IMR-90 (cell line): ENCODE measurements at regions not wholly inside any gene's neighbourhood (a gene's known extent, or its start where the extent isn't known, plus 50 kb on each side); places are given as distances from the start of the nearest gene placed in this dataset.

Experiments
- ATAC-seq: fragments of 200-7000 bp; cut with Tn5 transposase; 2 replicates; pipeline ENCODE4 v1.9.1; 2020; ENCODE audit warnings: low read depth, mild to moderate bottlenecking, moderate library complexity
- BruUV-seq: library from RNA; stranded (reverse); fragments of 400-500 nt; replicated peaks from 2 replicates; lab custom pipeline; 2021; lab: Mats Ljungman, UMichigan
- CTCF ChIA-PET: fragments of 300-600 bp; formaldehyde crosslinking; extraction: SDS; loops from one replicate; lab custom pipeline; 2021; ENCODE audit warnings: antibody characterized with exemption; lab: Yijun Ruan, JAX
- POLR2A ChIA-PET: fragments of 300-600 bp; sonication (Branson Sonifier 250); formaldehyde crosslinking; loops from one replicate; lab custom pipeline; 2022; ENCODE audit warnings: antibody characterized with exemption; ENCODE audit not compliant: unreplicated experiment; lab: Charles Lee
- DNase-seq: peaks from one replicate; pipeline ENCODE4 v3.0.0; 2013
- H2AFZ ChIP-seq: replicated peaks from 2 replicates; pipeline ENCODE3; 2013; ENCODE audit warnings: low read length, mild to moderate bottlenecking; ENCODE audit not compliant: poor library complexity
- H2AK5ac ChIP-seq: 2 replicates; pipeline ENCODE4 v1.6.1; 2013; ENCODE audit warnings: low read depth, low read length, inconsistent platforms
- H2AK9ac ChIP-seq: replicated peaks from 2 replicates; pipeline ENCODE3; 2013; ENCODE audit warnings: mild to moderate bottlenecking, low read depth, low read length, moderate library complexity; ENCODE audit not compliant: poor library complexity
- H2BK120ac ChIP-seq: 2 replicates; pipeline ENCODE4 v1.6.1; 2013; ENCODE audit warnings: low read depth, low read length, inconsistent platforms
- H2BK15ac ChIP-seq: 3 replicates; pipeline ENCODE4 v1.6.1; 2013; ENCODE audit warnings: low read depth, low read length, inconsistent platforms
- H2BK20ac ChIP-seq: 2 replicates; pipeline ENCODE4 v1.6.1; 2013; ENCODE audit warnings: low read depth, mild to moderate bottlenecking, inconsistent platforms, low read length, moderate library complexity
- H2BK5ac ChIP-seq: 2 replicates; pipeline ENCODE4 v1.6.1; 2013; ENCODE audit warnings: mild to moderate bottlenecking, low read depth, low read length, inconsistent platforms; ENCODE audit not compliant: poor library complexity, severe bottlenecking
- H3K14ac ChIP-seq: replicated peaks from 2 replicates; pipeline ENCODE4 v1.6.1; 2013; ENCODE audit warnings: low read depth, low read length, inconsistent platforms
- H3K18ac ChIP-seq: 2 replicates; pipeline ENCODE4 v1.6.1; 2013; ENCODE audit warnings: low read depth, low read length, control low read depth
- H3K23ac ChIP-seq: 2 replicates; pipeline ENCODE4 v1.6.1; 2013; ENCODE audit warnings: low read depth, low read length, inconsistent platforms
- H3K27ac ChIP-seq: 2 replicates; pipeline ENCODE4 v1.5.1; 2013; ENCODE audit warnings: mild to moderate bottlenecking, control low read depth, low read length; ENCODE audit not compliant: insufficient read depth
- H3K27me3 ChIP-seq: 2 replicates; pipeline ENCODE4 v1.6.1; 2013; ENCODE audit warnings: low read length; ENCODE audit not compliant: control insufficient read depth, insufficient read depth
- H3K36me3 ChIP-seq: 2 replicates; pipeline ENCODE4 v1.6.1; 2013; ENCODE audit warnings: low read length, mixed read lengths; ENCODE audit not compliant: control insufficient read depth, insufficient read depth
- H3K4ac ChIP-seq: 2 replicates; pipeline ENCODE4 v1.6.1; 2013; ENCODE audit warnings: low read depth, low read length, inconsistent platforms
- H3K4me1 ChIP-seq: 2 replicates; pipeline ENCODE4 v1.6.1; 2013; ENCODE audit warnings: low read length, mixed read lengths; ENCODE audit not compliant: control insufficient read depth, insufficient read depth
- H3K4me2 ChIP-seq: 2 replicates; pipeline ENCODE4 v1.6.1; 2013; ENCODE audit warnings: low read depth, mild to moderate bottlenecking, control low read depth, low read length, moderate library complexity
- H3K4me3 ChIP-seq: 2 replicates; pipeline ENCODE4 v1.5.1; 2013; ENCODE audit warnings: low read depth, mild to moderate bottlenecking, control low read depth, low read length, moderate library complexity; ENCODE audit not compliant: insufficient read depth
- H3K56ac ChIP-seq: 2 replicates; pipeline ENCODE4 v1.6.1; 2013; ENCODE audit warnings: low read length, inconsistent platforms; ENCODE audit not compliant: insufficient read depth; ENCODE audit errors: extremely low read depth
- H3K79me1 ChIP-seq, 2 experiments: 2 replicates each; pipeline ENCODE4 v1.6.1; 2013; ENCODE audit warnings: low read length in 2 of 2, inconsistent platforms in 1 of 2, low read depth in 1 of 2
- H3K9ac ChIP-seq: 2 replicates; pipeline ENCODE4 v1.6.1; 2013; ENCODE audit warnings: low read depth, low read length, control low read depth
- H3K9me1 ChIP-seq: 2 replicates; pipeline ENCODE4 v1.6.1; 2013; ENCODE audit warnings: low read length, inconsistent platforms; ENCODE audit not compliant: insufficient read depth
- H3K9me3 ChIP-seq: 2 replicates; pipeline ENCODE4 v1.6.1; 2013; ENCODE audit warnings: low read length; ENCODE audit not compliant: control insufficient read depth, insufficient read depth
- H4K20me1 ChIP-seq: 2 replicates; pipeline ENCODE4 v1.6.1; 2013; ENCODE audit warnings: low read length, inconsistent platforms; ENCODE audit not compliant: insufficient read depth
- H4K5ac ChIP-seq: 2 replicates; pipeline ENCODE4 v1.6.1; 2013; ENCODE audit warnings: mild to moderate bottlenecking, low read depth, low read length, control low read depth
- H4K8ac ChIP-seq, 2 experiments: 2 replicates each; pipeline ENCODE4 v1.6.1; 2013; ENCODE audit warnings: low read depth in 2 of 2, low read length in 2 of 2, control low read depth in 1 of 2, inconsistent platforms in 1 of 2
- H4K91ac ChIP-seq: 2 replicates; pipeline ENCODE4 v1.6.1; 2013; ENCODE audit warnings: low read depth, low read length, inconsistent platforms; ENCODE audit not compliant: insufficient read depth
- BHLHE40 ChIP-seq: fragments of 150-350 bp; IDR thresholded peaks from 2 replicates; pipeline ENCODE4 v1.6.1; 2016; ENCODE audit warnings: mild to moderate bottlenecking, low read depth, low read length
- CEBPB ChIP-seq: IDR thresholded peaks from 2 replicates; pipeline ENCODE4 v1.6.1; 2012; ENCODE audit warnings: low read depth, low read length, improper control_type of control experiment
- CHD1 ChIP-seq: IDR thresholded peaks from 2 replicates; pipeline ENCODE4 v1.6.1; 2012; ENCODE audit warnings: low read depth, low read length, improper control_type of control experiment
- CTCF ChIP-seq: conservative IDR thresholded peaks from 2 replicates; pipeline ENCODE4 v1.5.1; 2012; ENCODE audit warnings: mild to moderate bottlenecking, low read depth, low read length, improper control_type of control experiment
- ELK1 ChIP-seq: fragments of 150-350 bp; IDR thresholded peaks from 2 replicates; pipeline ENCODE4 v1.6.1; 2016; ENCODE audit warnings: low read depth, mild to moderate bottlenecking, low read length, moderate library complexity, borderline replicate concordance
- FOS ChIP-seq: fragments of 150-350 bp; IDR thresholded peaks from 2 replicates; pipeline ENCODE4 v1.6.1; 2016; ENCODE audit warnings: low read depth, low read length
- MAFK ChIP-seq: IDR thresholded peaks from 2 replicates; pipeline ENCODE4 v1.6.1; 2012; ENCODE audit warnings: low read depth, low read length, improper control_type of control experiment
- MAZ ChIP-seq: IDR thresholded peaks from 2 replicates; pipeline ENCODE4 v1.6.1; 2012; ENCODE audit warnings: low read depth, mild to moderate bottlenecking, low read length, improper control_type of control experiment, moderate library complexity, borderline replicate concordance
- MXI1 ChIP-seq: IDR thresholded peaks from 2 replicates; pipeline ENCODE4 v1.6.1; 2012; ENCODE audit warnings: low read depth, mild to moderate bottlenecking, low read length, moderate library complexity, borderline replicate concordance
- NFE2L2 ChIP-seq: fragments of 150-350 bp; IDR thresholded peaks from 2 replicates; pipeline ENCODE4 v1.6.1; 2016; ENCODE audit warnings: low read depth, mild to moderate bottlenecking, low read length
- POLR2A ChIP-seq: IDR thresholded peaks from 2 replicates; pipeline ENCODE4 v1.6.1; 2012; ENCODE audit warnings: mild to moderate bottlenecking, low read depth, low read length
- RAD21 ChIP-seq: IDR thresholded peaks from 2 replicates; pipeline ENCODE4 v1.6.1; 2012; ENCODE audit warnings: low read length, improper control_type of control experiment
- RCOR1 ChIP-seq: IDR thresholded peaks from 2 replicates; pipeline ENCODE4 v1.6.1; 2012; ENCODE audit warnings: mild to moderate bottlenecking, low read length, improper control_type of control experiment; ENCODE audit not compliant: insufficient replicate concordance
- RFX5 ChIP-seq: IDR thresholded peaks from 2 replicates; pipeline ENCODE4 v1.8.0; 2012; ENCODE audit warnings: low read depth, mild to moderate bottlenecking, low read length, moderate library complexity
- SMC3 ChIP-seq: fragments of 150-350 bp; IDR thresholded peaks from 2 replicates; pipeline ENCODE4 v1.6.1; 2016; ENCODE audit warnings: low read depth, mild to moderate bottlenecking, antibody characterized with exemption, low read length, moderate library complexity
- USF2 ChIP-seq: fragments of 150-350 bp; IDR thresholded peaks from 2 replicates; pipeline ENCODE4 v1.6.1; 2017; ENCODE audit warnings: mild to moderate bottlenecking, antibody characterized with exemption, low read length, low read depth
- WGBS, 2 experiments: methylation state at CpG; one replicate each; pipeline versions ENCODE4 v1.1.5 to v1.1.7; 2013; ENCODE audit warnings: missing lambda C conversion rate in 2 of 2; ENCODE audit not compliant: insufficient read length in 1 of 2; ENCODE audit errors: extremely low coverage in 2 of 2; 5-methylcytosine and 5-hydroxymethylcytosine counted together
- dilution Hi-C: fragments of 300-500 bp; cut with HindIII; formaldehyde crosslinking; loops from one replicate; pipeline ENCODE4 v1.14.3; 2018; ENCODE audit warnings: low sequenced_read_pairs; ENCODE audit not compliant: unreplicated experiment
- in situ Hi-C: fragments of 300-500 bp; cut with MboI; formaldehyde crosslinking; loops from 3 replicates; pipeline ENCODE4 v1.14.3; 2019; ENCODE audit warnings: low sequenced_read_pairs, inconsistent platforms, mixed read lengths
- intact Hi-C: fragments of 100-400 bp; cut with micrococcal nuclease; formaldehyde crosslinking; loops from 2 replicates; pipeline ENCODE4 v1.10.0; 2022

- Histone ChIP-seq H3K18ac (no peak overlapping the region; the same call in 1 of the 2 replicates), H3K23ac (no peak overlapping the region), H4K8ac (no peak overlapping the region), H2AK5ac (peak overlapping the region; percentile 40; the same call in 1 of the 2 replicates), H2AFZ (no peak overlapping the region), H2BK5ac (no peak overlapping the region), H3K4me3 (no peak overlapping the region), H3K9me1 (peaks cover 6% of the 10 kb centered on the region; the same call in 1 of the 2 replicates), H3K9me3 (no peaks in the 10 kb centered on the region), H4K20me1 (no peaks in the 10 kb centered on the region), H3K4me1 (peaks cover 22% of the 10 kb centered on the region), H3K14ac (no peak overlapping the region), H4K5ac (no peak overlapping the region), H3K36me3 (no peaks in the 10 kb centered on the region), H2BK20ac (no peak overlapping the region), H3K27me3 (no peaks in the 10 kb centered on the region), H3K27ac (no peak overlapping the region), H2AK9ac (no peak overlapping the region), H2BK15ac (0 out of 3 replicates have a peak overlapping the region, but pooled peaks have one; percentile 23), H4K91ac (no peak overlapping the region), H3K9ac (no peak overlapping the region), H2BK120ac (no peak overlapping the region), H3K4me2 (no peak overlapping the region), H3K56ac (no peak overlapping the region), H3K79me1 (no peaks in the 10 kb centered on the region; a peak in 1 of 4 replicates), H3K4ac (no peak overlapping the region)
- WGBS, 2 experiments: no CpG with 5 or more reads among the region's 3 CpGs
- CTCF ChIA-PET: no interaction called here
- no peak for TF ChIP-seq MXI1
- no peak for TF ChIP-seq NFE2L2
- no peak for TF ChIP-seq RFX5
- TF ChIP-seq CEBPB: no peak
- TF ChIP-seq RCOR1: no peak
- TF ChIP-seq CTCF: no peak
- TF ChIP-seq POLR2A: no peak
- no peak for TF ChIP-seq USF2
- no peak for TF ChIP-seq SMC3
- no peak for TF ChIP-seq FOS
- no peak for TF ChIP-seq MAZ
- no peak for TF ChIP-seq ELK1
- no peak for TF ChIP-seq RAD21
- TF ChIP-seq MAFK: no peak
- TF ChIP-seq CHD1: no peak
- TF ChIP-seq BHLHE40: no peak
- in situ Hi-C loops: no loop called here
- intact Hi-C loops: no loop called here
- BruUV-seq: no TSS peak
- POLR2A ChIA-PET: no interaction called here
- ATAC-seq: no peak
- no peak for DNase-seq
- dilution Hi-C loops: no loop called here
These were observed 85.0 kb upstream of the EED start for GRCh38 chr11:86159581-86159891.
